ENCODE measurements at regions not wholly inside any gene's neighbourhood (a gene's known extent, or its start where the extent isn't known, plus 50 kb on each side); places are given as distances from the start of the nearest gene placed in this dataset.
"Not testable (repeated sequence)": the region's sequence is repeated elsewhere in the genome, so short reads cannot be mapped to it uniquely, and the experiment has no call there.

- H2BK12ac ChIP-seq (ENCODE audit: insufficient read length, low read depth, low read length); H4K91ac ChIP-seq (ENCODE audit: insufficient read length, low read depth, low read length); H3K23ac ChIP-seq (ENCODE audit: insufficient read length, low read depth, low read length); H3T11ph ChIP-seq (ENCODE audit: low read length); H4K5ac ChIP-seq (ENCODE audit: insufficient read length, low read depth, low read length); H4K20me1 ChIP-seq (ENCODE audit: control insufficient read depth, insufficient read depth, insufficient read length); H3K27me3 ChIP-seq (ENCODE audit: insufficient read depth, low read length); H3K14ac ChIP-seq (ENCODE audit: insufficient read depth, low read length); H3K9me3 Mint-ChIP-seq; H3K9me3 ChIP-seq (ENCODE audit: control insufficient read depth, low read depth, low read length); H3K4me1 ChIP-seq (ENCODE audit: insufficient read depth, low read length); H2BK5ac ChIP-seq (ENCODE audit: insufficient read length, low read length); H3K27me3 Mint-ChIP-seq (ENCODE audit: low read depth); H3K56ac ChIP-seq (ENCODE audit: insufficient read length, low read depth, low read length); H3K79me1 ChIP-seq (ENCODE audit: insufficient read depth, low read depth, low read length, poor library complexity, severe bottlenecking); H2BK120ac ChIP-seq (ENCODE audit: low read depth, low read length, poor library complexity, severe bottlenecking); H3K4ac ChIP-seq (ENCODE audit: low read depth, low read length); H2BK20ac ChIP-seq (ENCODE audit: low read depth, low read length, poor library complexity, severe bottlenecking); H2AFZ ChIP-seq (ENCODE audit: low read length); H3K79me2 ChIP-seq (ENCODE audit: insufficient read depth, low read length); H2BK15ac ChIP-seq (ENCODE audit: low read depth, low read length); H3K9ac ChIP-seq (ENCODE audit: extremely low read depth, insufficient read length, low read length); H3K4me2 ChIP-seq (ENCODE audit: insufficient read depth, insufficient read length, low read length); DNase-seq; H3K36me3 Mint-ChIP-seq (ENCODE audit: insufficient read depth in 1 of 3, low read depth in 3 of 3); H2AK5ac ChIP-seq (ENCODE audit: insufficient read length, low read length); H3K23me2 ChIP-seq (ENCODE audit: insufficient read length, low read depth, low read length, poor library complexity, severe bottlenecking); H4K8ac ChIP-seq (replicated peaks; ENCODE audit: insufficient read length, low read depth, low read length); H3K18ac ChIP-seq (ENCODE audit: insufficient read length, low read depth, low read length): not testable (repeated sequence)
- peak overlapping the region; percentile 97 to 98 (median 98) for H3K27ac Mint-ChIP-seq
- H3K4me1 Mint-ChIP-seq, result peaks cover 45% of the 10 kb centered on the region in 2 experiments
- H3K4me3 Mint-ChIP-seq, result peak overlapping the region; percentile 4 to 34; a peak in 3 of 5 replicates
- H3K27ac ChIP-seq (ENCODE audit: insufficient read length, low read depth, low read length), result peak overlapping the region; percentile 63
- WGBS (ENCODE audit: extremely low coverage, insufficient read length, low lambda C conversion rate), result no CpG with 5 or more reads among the region's 7 CpGs
Measured at GRCh38 chr3:14272959-14273560, 94.4 kb downstream of the LSM3 start.
